Astrocyte of the spinal cord (primary cell): ENCODE measurements at regions not wholly inside any gene's neighbourhood (a gene's known extent, or its start where the extent isn't known, plus 50 kb on each side); places are given as distances from the start of the nearest gene placed in this dataset.

Source experiments
- DNase-seq: peaks from one replicate; pipeline ENCODE4 v3.0.0; 2011; ENCODE audit warnings: low read depth, low spot score
- H3K4me3 ChIP-seq: 2 replicates; pipeline ENCODE4 v1.5.1; 2011; ENCODE audit warnings: low read depth, mild to moderate bottlenecking, low read length, moderate library complexity
- CTCF ChIP-seq: IDR thresholded peaks from 2 replicates; pipeline ENCODE4 v1.5.1; 2012; ENCODE audit warnings: low read depth, mild to moderate bottlenecking, low read length, inconsistent platforms
- in situ Hi-C: cut with HindIII; loops from 2 replicates; pipeline ENCODE4 v1.10.0; 2017; ENCODE audit warnings: low sequenced_read_pairs

DNA sequence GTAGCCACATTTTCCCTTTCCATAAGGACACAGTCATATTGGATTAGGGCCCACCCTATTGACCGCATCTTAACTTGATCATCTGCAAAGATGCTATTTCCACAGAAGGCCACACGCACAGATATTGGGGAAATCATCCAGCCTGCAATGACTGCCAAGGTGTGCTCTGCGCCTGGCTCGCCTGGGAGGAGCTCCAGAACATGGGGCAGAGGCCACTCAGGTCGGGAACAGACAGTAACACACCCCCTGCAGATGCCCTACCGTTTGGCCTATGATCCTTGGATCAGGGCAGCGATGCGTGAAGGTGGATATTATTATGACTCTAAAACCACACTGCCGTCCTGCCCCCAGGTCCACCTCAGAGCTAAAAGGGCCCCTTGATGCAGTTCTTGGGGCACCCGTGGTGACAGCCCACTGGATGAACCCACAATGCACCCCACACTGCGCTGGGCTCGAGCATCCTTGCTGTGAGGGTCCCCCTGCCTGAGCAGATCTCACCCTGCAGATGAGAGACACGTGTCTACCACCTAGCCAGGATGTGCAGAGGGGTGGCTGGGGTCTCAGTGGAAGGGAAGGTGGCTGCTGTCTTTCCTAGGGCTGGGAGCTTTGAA, 72.9 kb upstream of the ZNF516 start:
- no peak for TF ChIP-seq CTCF
- in situ Hi-C loops: no loop called here
- no peak overlapping the region for H3K4me3 ChIP-seq
- no peak for DNase-seq

GRCh38 chr18:76566987-76567386, 71.9 kb upstream of the ZNF516 start:
- no peak for TF ChIP-seq CTCF
- in situ Hi-C loops: no loop called here
- H3K4me3 ChIP-seq: no peak overlapping the region
- no peak for DNase-seq

DNA sequence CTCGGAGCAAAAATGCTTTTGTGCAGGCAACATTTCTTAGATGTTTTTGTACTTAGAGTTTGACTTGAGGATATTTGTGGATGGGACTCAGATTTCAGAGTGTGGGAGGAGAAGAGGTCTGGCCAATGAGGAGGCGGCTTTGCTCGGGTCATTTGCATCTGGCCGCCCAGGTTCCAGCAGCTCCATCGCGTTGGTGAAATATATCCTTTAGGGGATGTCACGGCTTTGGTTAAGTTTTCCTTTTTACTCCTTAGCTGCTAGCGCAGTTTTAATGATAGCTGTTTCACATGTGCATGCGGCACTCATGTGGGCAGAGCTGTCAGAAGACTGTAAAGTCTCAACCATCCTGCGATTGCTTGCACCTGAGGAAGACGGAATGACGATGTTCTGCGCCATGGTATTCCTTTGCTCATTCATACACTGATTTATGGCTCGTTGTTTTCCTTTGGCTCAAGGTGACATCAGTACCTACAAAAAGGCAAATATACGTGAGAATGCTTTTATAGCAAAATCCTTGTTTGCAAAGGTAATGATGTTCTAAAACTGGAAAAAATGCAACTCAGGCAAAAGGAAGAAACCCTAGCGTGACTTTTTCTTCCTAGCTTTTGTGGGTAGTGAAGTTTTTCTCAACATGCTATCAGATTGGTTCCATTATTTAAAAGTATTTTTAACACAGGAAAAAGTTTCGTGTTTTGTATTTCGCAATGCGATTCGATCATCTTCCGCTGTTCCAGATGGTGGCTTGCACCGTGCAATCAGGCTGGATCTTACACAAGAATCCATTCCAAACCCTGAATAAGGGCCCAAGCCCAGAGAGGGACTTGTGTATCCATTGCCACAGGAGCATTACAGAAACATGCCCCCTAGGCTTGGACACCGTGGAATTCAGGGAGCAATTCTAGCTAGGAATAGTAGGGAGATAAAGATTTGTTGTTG, 70.5 kb upstream of the ZNF516 start:
- no peak for TF ChIP-seq CTCF
- in situ Hi-C loops: no loop called here
- H3K4me3 ChIP-seq: peak overlapping the region; percentile 34
- DNase-seq: peak; percentile 92

- H3K4me3 ChIP-seq: peak overlapping the region; percentile 8
- TF ChIP-seq CTCF: no peak
- in situ Hi-C loops: no loop called here
- DNase-seq: no peak
These were observed 69.7 kb upstream of the ZNF516 start for GRCh38 chr18:76564655-76565237.

- in situ Hi-C loops: no loop called here
- TF ChIP-seq CTCF: no peak
- no peak overlapping the region for H3K4me3 ChIP-seq
- peak; percentile 58 for DNase-seq
These were observed 69.1 kb upstream of the ZNF516 start for GRCh38 chr18:76564117-76564516.

- no peak for TF ChIP-seq CTCF
- in situ Hi-C loops: no loop called here
- no peak for DNase-seq
- no peak overlapping the region for H3K4me3 ChIP-seq
These were observed 67.5 kb upstream of the ZNF516 start for GRCh38 chr18:76562286-76563122.
